NT2/D1 (cell line): ENCODE measurements at regions not wholly inside any gene's neighbourhood (a gene's known extent, or its start where the extent isn't known, plus 50 kb on each side); places are given as distances from the start of the nearest gene placed in this dataset.

ENCODE experiments used
- SUZ12 ChIP-seq: IDR thresholded peaks from 2 replicates; pipeline ENCODE4 v1.6.1; 2011; ENCODE audit not compliant: insufficient read length, insufficient read depth; ENCODE audit errors: extremely low read depth
- YY1 ChIP-seq: IDR thresholded peaks from 2 replicates; pipeline ENCODE4 v1.6.1; 2011; ENCODE audit not compliant: insufficient read length, insufficient read depth
- ZNF274 ChIP-seq: IDR thresholded peaks from 2 replicates; pipeline ENCODE4 v1.6.1; 2011; ENCODE audit warnings: mild to moderate bottlenecking, low read depth, low read length

DNA sequence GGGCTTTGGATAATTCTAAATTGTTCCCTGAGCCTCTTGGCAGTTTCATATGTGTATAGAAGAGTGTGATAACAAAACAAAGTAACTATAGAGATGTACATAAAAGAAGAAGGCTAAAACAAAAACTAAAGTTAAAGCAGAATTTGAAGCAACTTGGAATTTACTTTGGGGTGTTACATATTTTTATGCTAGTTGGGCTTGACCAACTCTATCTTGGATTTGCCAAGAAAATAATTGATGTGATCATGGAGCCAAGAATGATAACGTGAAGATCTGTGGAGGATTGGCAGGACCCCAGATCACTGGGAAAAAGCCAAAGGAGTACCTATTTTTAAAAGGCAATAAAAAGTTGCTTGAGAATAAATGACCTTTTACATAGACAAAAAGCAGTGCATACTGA lies 206.9 kb downstream of the LMO4 start:
- TF ChIP-seq SUZ12: no peak
- TF ChIP-seq YY1: no peak
- TF ChIP-seq ZNF274: no peak
